ENCODE measurements at regions not wholly inside any gene's neighbourhood (a gene's known extent, or its start where the extent isn't known, plus 50 kb on each side); places are given as distances from the start of the nearest gene placed in this dataset.

- TF ChIP-seq, protein P1, sequence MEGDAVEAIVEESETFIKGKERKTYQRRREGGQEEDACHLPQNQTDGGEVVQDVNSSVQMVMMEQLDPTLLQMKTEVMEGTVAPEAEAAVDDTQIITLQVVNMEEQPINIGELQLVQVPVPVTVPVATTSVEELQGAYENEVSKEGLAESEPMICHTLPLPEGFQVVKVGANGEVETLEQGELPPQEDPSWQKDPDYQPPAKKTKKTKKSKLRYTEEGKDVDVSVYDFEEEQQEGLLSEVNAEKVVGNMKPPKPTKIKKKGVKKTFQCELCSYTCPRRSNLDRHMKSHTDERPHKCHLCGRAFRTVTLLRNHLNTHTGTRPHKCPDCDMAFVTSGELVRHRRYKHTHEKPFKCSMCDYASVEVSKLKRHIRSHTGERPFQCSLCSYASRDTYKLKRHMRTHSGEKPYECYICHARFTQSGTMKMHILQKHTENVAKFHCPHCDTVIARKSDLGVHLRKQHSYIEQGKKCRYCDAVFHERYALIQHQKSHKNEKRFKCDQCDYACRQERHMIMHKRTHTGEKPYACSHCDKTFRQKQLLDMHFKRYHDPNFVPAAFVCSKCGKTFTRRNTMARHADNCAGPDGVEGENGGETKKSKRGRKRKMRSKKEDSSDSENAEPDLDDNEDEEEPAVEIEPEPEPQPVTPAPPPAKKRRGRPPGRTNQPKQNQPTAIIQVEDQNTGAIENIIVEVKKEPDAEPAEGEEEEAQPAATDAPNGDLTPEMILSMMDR (IDR thresholded peaks at IDR 0.05): no peak
- TF ChIP-seq POLR2A (IDR thresholded peaks at IDR 0.05): no peak
- TF ChIP-seq POLR2AphosphoS5 (IDR thresholded peaks at IDR 0.05): no peak
Measured at GRCh38 chr21:34000375-34000774, 73.0 kb upstream of the MRPS6 start.
